IMR-90 (cell line): ENCODE measurements at regions not wholly inside any gene's neighbourhood (a gene's known extent, or its start where the extent isn't known, plus 50 kb on each side); places are given as distances from the start of the nearest gene placed in this dataset.

Experiments
- ATAC-seq: fragments of 200-7000 bp; cut with Tn5 transposase; 2 replicates; pipeline ENCODE4 v1.9.1; 2020; ENCODE audit warnings: low read depth, mild to moderate bottlenecking, moderate library complexity
- BruUV-seq: library from RNA; stranded (reverse); fragments of 400-500 nt; replicated peaks from 2 replicates; lab custom pipeline; 2021; lab: Mats Ljungman, UMichigan
- CTCF ChIA-PET: fragments of 300-600 bp; formaldehyde crosslinking; extraction: SDS; loops from one replicate; lab custom pipeline; 2021; ENCODE audit warnings: antibody characterized with exemption; lab: Yijun Ruan, JAX
- POLR2A ChIA-PET: fragments of 300-600 bp; sonication (Branson Sonifier 250); formaldehyde crosslinking; loops from one replicate; lab custom pipeline; 2022; ENCODE audit warnings: antibody characterized with exemption; ENCODE audit not compliant: unreplicated experiment; lab: Charles Lee
- DNase-seq: peaks from one replicate; pipeline ENCODE4 v3.0.0; 2013
- H2AFZ ChIP-seq: replicated peaks from 2 replicates; pipeline ENCODE3; 2013; ENCODE audit warnings: low read length, mild to moderate bottlenecking; ENCODE audit not compliant: poor library complexity
- H2AK5ac ChIP-seq: 2 replicates; pipeline ENCODE4 v1.6.1; 2013; ENCODE audit warnings: low read depth, low read length, inconsistent platforms
- H2AK9ac ChIP-seq: replicated peaks from 2 replicates; pipeline ENCODE3; 2013; ENCODE audit warnings: mild to moderate bottlenecking, low read depth, low read length, moderate library complexity; ENCODE audit not compliant: poor library complexity
- H2BK120ac ChIP-seq: 2 replicates; pipeline ENCODE4 v1.6.1; 2013; ENCODE audit warnings: low read depth, low read length, inconsistent platforms
- H2BK15ac ChIP-seq: 3 replicates; pipeline ENCODE4 v1.6.1; 2013; ENCODE audit warnings: low read depth, low read length, inconsistent platforms
- H2BK20ac ChIP-seq: 2 replicates; pipeline ENCODE4 v1.6.1; 2013; ENCODE audit warnings: low read depth, mild to moderate bottlenecking, inconsistent platforms, low read length, moderate library complexity
- H2BK5ac ChIP-seq: 2 replicates; pipeline ENCODE4 v1.6.1; 2013; ENCODE audit warnings: mild to moderate bottlenecking, low read depth, low read length, inconsistent platforms; ENCODE audit not compliant: poor library complexity, severe bottlenecking
- H3K14ac ChIP-seq: replicated peaks from 2 replicates; pipeline ENCODE4 v1.6.1; 2013; ENCODE audit warnings: low read depth, low read length, inconsistent platforms
- H3K18ac ChIP-seq: 2 replicates; pipeline ENCODE4 v1.6.1; 2013; ENCODE audit warnings: low read depth, low read length, control low read depth
- H3K23ac ChIP-seq: 2 replicates; pipeline ENCODE4 v1.6.1; 2013; ENCODE audit warnings: low read depth, low read length, inconsistent platforms
- H3K27ac ChIP-seq: 2 replicates; pipeline ENCODE4 v1.5.1; 2013; ENCODE audit warnings: mild to moderate bottlenecking, control low read depth, low read length; ENCODE audit not compliant: insufficient read depth
- H3K27me3 ChIP-seq: 2 replicates; pipeline ENCODE4 v1.6.1; 2013; ENCODE audit warnings: low read length; ENCODE audit not compliant: control insufficient read depth, insufficient read depth
- H3K36me3 ChIP-seq: 2 replicates; pipeline ENCODE4 v1.6.1; 2013; ENCODE audit warnings: low read length, mixed read lengths; ENCODE audit not compliant: control insufficient read depth, insufficient read depth
- H3K4ac ChIP-seq: 2 replicates; pipeline ENCODE4 v1.6.1; 2013; ENCODE audit warnings: low read depth, low read length, inconsistent platforms
- H3K4me1 ChIP-seq: 2 replicates; pipeline ENCODE4 v1.6.1; 2013; ENCODE audit warnings: low read length, mixed read lengths; ENCODE audit not compliant: control insufficient read depth, insufficient read depth
- H3K4me2 ChIP-seq: 2 replicates; pipeline ENCODE4 v1.6.1; 2013; ENCODE audit warnings: low read depth, mild to moderate bottlenecking, control low read depth, low read length, moderate library complexity
- H3K4me3 ChIP-seq: 2 replicates; pipeline ENCODE4 v1.5.1; 2013; ENCODE audit warnings: low read depth, mild to moderate bottlenecking, control low read depth, low read length, moderate library complexity; ENCODE audit not compliant: insufficient read depth
- H3K56ac ChIP-seq: 2 replicates; pipeline ENCODE4 v1.6.1; 2013; ENCODE audit warnings: low read length, inconsistent platforms; ENCODE audit not compliant: insufficient read depth; ENCODE audit errors: extremely low read depth
- H3K79me1 ChIP-seq, 2 experiments: 2 replicates each; pipeline ENCODE4 v1.6.1; 2013; ENCODE audit warnings: low read length in 2 of 2, inconsistent platforms in 1 of 2, low read depth in 1 of 2
- H3K9ac ChIP-seq: 2 replicates; pipeline ENCODE4 v1.6.1; 2013; ENCODE audit warnings: low read depth, low read length, control low read depth
- H3K9me1 ChIP-seq: 2 replicates; pipeline ENCODE4 v1.6.1; 2013; ENCODE audit warnings: low read length, inconsistent platforms; ENCODE audit not compliant: insufficient read depth
- H3K9me3 ChIP-seq: 2 replicates; pipeline ENCODE4 v1.6.1; 2013; ENCODE audit warnings: low read length; ENCODE audit not compliant: control insufficient read depth, insufficient read depth
- H4K20me1 ChIP-seq: 2 replicates; pipeline ENCODE4 v1.6.1; 2013; ENCODE audit warnings: low read length, inconsistent platforms; ENCODE audit not compliant: insufficient read depth
- H4K5ac ChIP-seq: 2 replicates; pipeline ENCODE4 v1.6.1; 2013; ENCODE audit warnings: mild to moderate bottlenecking, low read depth, low read length, control low read depth
- H4K8ac ChIP-seq, 2 experiments: 2 replicates each; pipeline ENCODE4 v1.6.1; 2013; ENCODE audit warnings: low read depth in 2 of 2, low read length in 2 of 2, control low read depth in 1 of 2, inconsistent platforms in 1 of 2
- H4K91ac ChIP-seq: 2 replicates; pipeline ENCODE4 v1.6.1; 2013; ENCODE audit warnings: low read depth, low read length, inconsistent platforms; ENCODE audit not compliant: insufficient read depth
- BHLHE40 ChIP-seq: fragments of 150-350 bp; IDR thresholded peaks from 2 replicates; pipeline ENCODE4 v1.6.1; 2016; ENCODE audit warnings: mild to moderate bottlenecking, low read depth, low read length
- CEBPB ChIP-seq: IDR thresholded peaks from 2 replicates; pipeline ENCODE4 v1.6.1; 2012; ENCODE audit warnings: low read depth, low read length, improper control_type of control experiment
- CHD1 ChIP-seq: IDR thresholded peaks from 2 replicates; pipeline ENCODE4 v1.6.1; 2012; ENCODE audit warnings: low read depth, low read length, improper control_type of control experiment
- CTCF ChIP-seq: conservative IDR thresholded peaks from 2 replicates; pipeline ENCODE4 v1.5.1; 2012; ENCODE audit warnings: mild to moderate bottlenecking, low read depth, low read length, improper control_type of control experiment
- ELK1 ChIP-seq: fragments of 150-350 bp; IDR thresholded peaks from 2 replicates; pipeline ENCODE4 v1.6.1; 2016; ENCODE audit warnings: low read depth, mild to moderate bottlenecking, low read length, moderate library complexity, borderline replicate concordance
- FOS ChIP-seq: fragments of 150-350 bp; IDR thresholded peaks from 2 replicates; pipeline ENCODE4 v1.6.1; 2016; ENCODE audit warnings: low read depth, low read length
- MAFK ChIP-seq: IDR thresholded peaks from 2 replicates; pipeline ENCODE4 v1.6.1; 2012; ENCODE audit warnings: low read depth, low read length, improper control_type of control experiment
- MAZ ChIP-seq: IDR thresholded peaks from 2 replicates; pipeline ENCODE4 v1.6.1; 2012; ENCODE audit warnings: low read depth, mild to moderate bottlenecking, low read length, improper control_type of control experiment, moderate library complexity, borderline replicate concordance
- MXI1 ChIP-seq: IDR thresholded peaks from 2 replicates; pipeline ENCODE4 v1.6.1; 2012; ENCODE audit warnings: low read depth, mild to moderate bottlenecking, low read length, moderate library complexity, borderline replicate concordance
- NFE2L2 ChIP-seq: fragments of 150-350 bp; IDR thresholded peaks from 2 replicates; pipeline ENCODE4 v1.6.1; 2016; ENCODE audit warnings: low read depth, mild to moderate bottlenecking, low read length
- POLR2A ChIP-seq: IDR thresholded peaks from 2 replicates; pipeline ENCODE4 v1.6.1; 2012; ENCODE audit warnings: mild to moderate bottlenecking, low read depth, low read length
- RAD21 ChIP-seq: IDR thresholded peaks from 2 replicates; pipeline ENCODE4 v1.6.1; 2012; ENCODE audit warnings: low read length, improper control_type of control experiment
- RCOR1 ChIP-seq: IDR thresholded peaks from 2 replicates; pipeline ENCODE4 v1.6.1; 2012; ENCODE audit warnings: mild to moderate bottlenecking, low read length, improper control_type of control experiment; ENCODE audit not compliant: insufficient replicate concordance
- RFX5 ChIP-seq: IDR thresholded peaks from 2 replicates; pipeline ENCODE4 v1.8.0; 2012; ENCODE audit warnings: low read depth, mild to moderate bottlenecking, low read length, moderate library complexity
- SMC3 ChIP-seq: fragments of 150-350 bp; IDR thresholded peaks from 2 replicates; pipeline ENCODE4 v1.6.1; 2016; ENCODE audit warnings: low read depth, mild to moderate bottlenecking, antibody characterized with exemption, low read length, moderate library complexity
- WGBS, 2 experiments: methylation state at CpG; one replicate each; pipeline versions ENCODE4 v1.1.5 to v1.1.7; 2013; ENCODE audit warnings: missing lambda C conversion rate in 2 of 2; ENCODE audit not compliant: insufficient read length in 1 of 2; ENCODE audit errors: extremely low coverage in 2 of 2; 5-methylcytosine and 5-hydroxymethylcytosine counted together
- dilution Hi-C: fragments of 300-500 bp; cut with HindIII; formaldehyde crosslinking; loops from one replicate; pipeline ENCODE4 v1.14.3; 2018; ENCODE audit warnings: low sequenced_read_pairs; ENCODE audit not compliant: unreplicated experiment
- in situ Hi-C: fragments of 300-500 bp; cut with MboI; formaldehyde crosslinking; loops from 3 replicates; pipeline ENCODE4 v1.14.3; 2019; ENCODE audit warnings: low sequenced_read_pairs, inconsistent platforms, mixed read lengths
- intact Hi-C: fragments of 100-400 bp; cut with micrococcal nuclease; formaldehyde crosslinking; loops from 2 replicates; pipeline ENCODE4 v1.10.0; 2022
- TF ChIP-seq, protein P1 (sequence below): fragments of 150-350 bp; IDR thresholded peaks from 2 replicates; pipeline ENCODE4 v1.6.1; 2017; ENCODE audit warnings: mild to moderate bottlenecking, antibody characterized with exemption, low read length, low read depth

- H3K27ac ChIP-seq: no peak overlapping the region
- H3K4me2 ChIP-seq: no peak overlapping the region
- no peak overlapping the region for H3K14ac ChIP-seq
- no peak overlapping the region for H2AFZ ChIP-seq
- ATAC-seq: no peak
- H3K4me3 ChIP-seq: no peak overlapping the region
- H2AK5ac ChIP-seq: no peak overlapping the region
- no peak overlapping the region for H2BK15ac ChIP-seq
- H3K4me1 ChIP-seq: no peaks in the 10 kb centered on the region
- no peak overlapping the region for H2BK120ac ChIP-seq
- H2AK9ac ChIP-seq: no peak overlapping the region
- dilution Hi-C loops (no loop called here), intact Hi-C loops (no loop called here), in situ Hi-C loops (no loop called here)
- H2BK5ac ChIP-seq: no peak overlapping the region
- no TSS peak for BruUV-seq
- ChIA-PET CTCF (no interaction called here), POLR2A (no interaction called here)
- H3K9me3 ChIP-seq: no peaks in the 10 kb centered on the region
- H3K27me3 ChIP-seq: no peaks in the 10 kb centered on the region
- no peak overlapping the region for H3K23ac ChIP-seq
- no peaks in the 10 kb centered on the region for H4K20me1 ChIP-seq
- no CpG with 5 or more reads among the region's 2 CpGs for WGBS, 2 experiments
- no peak overlapping the region for H2BK20ac ChIP-seq
- no peak overlapping the region for H3K56ac ChIP-seq
- H3K79me1 ChIP-seq: no peaks in the 10 kb centered on the region
- H4K91ac ChIP-seq: no peak overlapping the region
- no peak overlapping the region for H4K5ac ChIP-seq
- no peak for DNase-seq
- no peaks in the 10 kb centered on the region for H3K36me3 ChIP-seq
- TF ChIP-seq NFE2L2 (no peak), SMC3 (no peak), CTCF (no peak), ELK1 (no peak), CEBPB (no peak), RAD21 (no peak), CHD1 (no peak), MAZ (no peak), MAFK (no peak), BHLHE40 (no peak), RCOR1 (no peak), POLR2A (no peak), MXI1 (no peak), FOS (no peak), RFX5 (no peak)
- TF ChIP-seq, protein P1, sequence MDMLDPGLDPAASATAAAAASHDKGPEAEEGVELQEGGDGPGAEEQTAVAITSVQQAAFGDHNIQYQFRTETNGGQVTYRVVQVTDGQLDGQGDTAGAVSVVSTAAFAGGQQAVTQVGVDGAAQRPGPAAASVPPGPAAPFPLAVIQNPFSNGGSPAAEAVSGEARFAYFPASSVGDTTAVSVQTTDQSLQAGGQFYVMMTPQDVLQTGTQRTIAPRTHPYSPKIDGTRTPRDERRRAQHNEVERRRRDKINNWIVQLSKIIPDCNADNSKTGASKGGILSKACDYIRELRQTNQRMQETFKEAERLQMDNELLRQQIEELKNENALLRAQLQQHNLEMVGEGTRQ: no peak
- no peak overlapping the region for H3K4ac ChIP-seq
- H4K8ac ChIP-seq: no peak overlapping the region
- no peaks in the 10 kb centered on the region for H3K9me1 ChIP-seq
- no peak overlapping the region for H3K18ac ChIP-seq
- no peak overlapping the region for H3K9ac ChIP-seq
These were observed 53.0 kb upstream of the SMARCA2 start for GRCh38 chr9:1962122-1962521.
